Loucy (cell line): ENCODE measurements at regions not wholly inside any gene's neighbourhood (a gene's known extent, or its start where the extent isn't known, plus 50 kb on each side); places are given as distances from the start of the nearest gene placed in this dataset.
"Not testable (repeated sequence)": the region's sequence is repeated elsewhere in the genome, so short reads cannot be mapped to it uniquely, and the experiment has no call there.

Source experiments
- EZH2phosphoT487 ChIP-seq: fragments of 200-600 bp; IDR thresholded peaks from 2 replicates; pipeline ENCODE4 v1.6.1; 2018; ENCODE audit warnings: antibody characterized with exemption, mild to moderate bottlenecking, moderate library complexity, borderline replicate concordance
- TF ChIP-seq, protein P1 (sequence below): fragments of 200-600 bp; sonication (generic); conservative IDR thresholded peaks from 2 replicates; pipeline ENCODE4 v1.5.1; 2014; ENCODE audit warnings: mild to moderate bottlenecking, antibody characterized with exemption, low read length

DNA sequence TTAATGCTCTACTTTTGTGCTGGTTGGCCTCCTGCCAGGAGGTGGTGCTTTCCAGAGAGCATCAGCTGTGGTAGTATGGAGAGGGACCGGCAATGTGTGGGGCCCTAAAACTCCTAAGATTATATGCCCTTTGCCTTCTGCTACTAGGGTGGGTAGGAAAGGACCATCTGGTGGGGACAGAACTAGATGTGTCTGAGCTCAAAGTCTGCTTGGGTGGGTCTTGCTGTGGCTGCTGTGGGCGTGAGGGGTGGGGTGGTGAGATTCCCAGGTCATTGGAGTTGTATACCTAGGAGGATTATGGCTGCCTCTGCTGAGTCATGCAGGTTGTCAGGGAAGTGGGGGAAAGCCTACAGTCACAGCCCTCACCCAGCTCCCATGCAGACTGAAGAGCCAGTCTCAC, 198.4 kb downstream of the SPANXN3 start:
- TF ChIP-seq, protein P1, sequence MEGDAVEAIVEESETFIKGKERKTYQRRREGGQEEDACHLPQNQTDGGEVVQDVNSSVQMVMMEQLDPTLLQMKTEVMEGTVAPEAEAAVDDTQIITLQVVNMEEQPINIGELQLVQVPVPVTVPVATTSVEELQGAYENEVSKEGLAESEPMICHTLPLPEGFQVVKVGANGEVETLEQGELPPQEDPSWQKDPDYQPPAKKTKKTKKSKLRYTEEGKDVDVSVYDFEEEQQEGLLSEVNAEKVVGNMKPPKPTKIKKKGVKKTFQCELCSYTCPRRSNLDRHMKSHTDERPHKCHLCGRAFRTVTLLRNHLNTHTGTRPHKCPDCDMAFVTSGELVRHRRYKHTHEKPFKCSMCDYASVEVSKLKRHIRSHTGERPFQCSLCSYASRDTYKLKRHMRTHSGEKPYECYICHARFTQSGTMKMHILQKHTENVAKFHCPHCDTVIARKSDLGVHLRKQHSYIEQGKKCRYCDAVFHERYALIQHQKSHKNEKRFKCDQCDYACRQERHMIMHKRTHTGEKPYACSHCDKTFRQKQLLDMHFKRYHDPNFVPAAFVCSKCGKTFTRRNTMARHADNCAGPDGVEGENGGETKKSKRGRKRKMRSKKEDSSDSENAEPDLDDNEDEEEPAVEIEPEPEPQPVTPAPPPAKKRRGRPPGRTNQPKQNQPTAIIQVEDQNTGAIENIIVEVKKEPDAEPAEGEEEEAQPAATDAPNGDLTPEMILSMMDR, result not testable (repeated sequence)
- not testable (repeated sequence) for TF ChIP-seq EZH2phosphoT487
